Esophagus muscularis mucosa (tissue), 3 donors: ENCODE measurements at regions not wholly inside any gene's neighbourhood (a gene's known extent, or its start where the extent isn't known, plus 50 kb on each side); places are given as distances from the start of the nearest gene placed in this dataset.

Source experiments
- CTCF ChIP-seq, 3 experiments: fragments of 200-600 bp in 2 of 3; fragments of 450-650 bp in 1 of 3; sonication (generic) in 2 of 3; IDR thresholded peaks; one replicate each; pipeline ENCODE4 v1.5.1; 2017 to 2019; ENCODE audit warnings: antibody characterized with exemption in 3 of 3, mild to moderate bottlenecking in 2 of 3, moderate library complexity in 1 of 3
- POLR2A ChIP-seq: fragments of 450-650 bp; IDR thresholded peaks from one replicate; pipeline ENCODE4 v1.6.1; 2017; ENCODE audit warnings: antibody characterized with exemption, moderate library complexity, mild to moderate bottlenecking, low read depth

GRCh38 chr13:44321961-44322360 is 51.7 kb upstream of the SERP2 start:
- TF ChIP-seq CTCF (IDR thresholded peaks at IDR 0.05) (no peak), POLR2A (no peak)
